ENCODE measurements at regions not wholly inside any gene's neighbourhood (a gene's known extent, or its start where the extent isn't known, plus 50 kb on each side); places are given as distances from the start of the nearest gene placed in this dataset.

DNA sequence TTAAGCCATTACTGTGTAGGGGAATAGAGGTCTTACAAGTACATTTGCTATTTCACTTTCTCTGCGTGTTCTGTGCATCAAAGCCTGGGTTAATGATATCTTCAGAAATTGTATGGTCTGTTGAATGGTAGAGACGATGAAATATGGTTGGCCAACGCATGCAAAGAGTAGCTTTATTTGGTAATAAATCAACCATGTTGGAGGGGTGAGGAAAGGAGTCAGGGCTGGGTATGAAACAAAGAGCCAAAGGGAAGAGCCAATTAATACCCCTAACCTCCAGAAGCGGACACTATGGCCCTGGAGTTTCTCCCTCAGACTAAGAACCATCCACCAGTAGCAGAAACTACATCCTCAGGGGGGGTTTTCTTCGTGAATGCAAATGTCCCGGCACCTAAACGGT lies 1974.0 kb upstream of the WWC1 start:
- no peak for DNase-seq

- DNase-seq: no peak
Measured at GRCh38 chr5:166320920-166321480, 1970.4 kb upstream of the WWC1 start.

GRCh38 chr5:166324372-166324771 lies 1967.1 kb upstream of the WWC1 start:
- no peak for DNase-seq

DNA sequence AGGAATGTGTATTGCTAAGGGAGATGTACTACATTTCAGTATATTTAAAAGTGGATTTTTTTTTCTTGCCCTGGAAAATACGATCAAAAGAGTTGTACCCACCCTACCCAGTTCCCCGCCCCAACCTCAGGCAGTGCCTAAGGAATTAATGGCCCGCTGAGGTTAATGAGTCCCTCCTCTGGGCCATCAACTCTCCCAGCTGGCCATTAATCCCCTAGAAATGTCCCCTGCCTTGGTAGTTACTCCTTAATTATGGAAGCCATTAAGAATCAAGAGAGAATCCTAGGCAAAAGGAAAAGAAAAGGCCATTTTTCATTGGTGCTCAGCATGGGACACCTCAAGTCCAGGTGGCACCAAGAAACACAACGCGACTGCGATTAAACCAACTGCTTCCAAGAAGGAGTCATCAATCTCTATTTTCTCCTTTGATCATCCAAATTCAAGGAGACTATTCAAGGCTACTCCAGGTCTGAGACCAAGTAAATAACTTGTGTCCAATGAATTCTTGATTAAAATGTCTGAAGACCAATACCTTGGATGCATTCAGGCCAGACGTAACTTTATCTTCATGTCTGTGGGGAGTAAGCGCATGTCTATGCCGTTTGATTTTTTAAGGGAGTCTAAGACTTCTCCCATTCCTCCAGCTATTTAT lies 1962.2 kb upstream of the WWC1 start:
- no peak for DNase-seq

DNA sequence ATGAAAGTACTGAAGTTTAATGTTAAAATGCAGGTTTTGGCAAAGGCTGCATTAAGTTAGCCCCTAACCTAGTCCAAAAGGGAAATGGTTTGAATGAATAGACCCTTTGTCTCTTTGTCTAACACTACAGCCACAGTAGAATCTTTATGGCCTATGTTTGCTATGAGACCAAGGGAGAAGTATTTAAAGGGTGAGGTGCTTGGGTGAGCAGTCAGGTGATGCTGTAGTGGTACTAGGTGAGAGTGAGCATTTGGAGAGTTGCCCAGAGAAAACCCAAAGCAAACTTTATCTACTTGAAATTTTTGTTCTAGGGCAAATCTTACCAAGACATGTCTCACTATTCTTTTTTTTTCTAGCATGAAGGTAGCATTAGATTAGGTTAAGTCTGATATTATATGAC lies 1961.4 kb upstream of the WWC1 start:
- no peak for DNase-seq

DNA sequence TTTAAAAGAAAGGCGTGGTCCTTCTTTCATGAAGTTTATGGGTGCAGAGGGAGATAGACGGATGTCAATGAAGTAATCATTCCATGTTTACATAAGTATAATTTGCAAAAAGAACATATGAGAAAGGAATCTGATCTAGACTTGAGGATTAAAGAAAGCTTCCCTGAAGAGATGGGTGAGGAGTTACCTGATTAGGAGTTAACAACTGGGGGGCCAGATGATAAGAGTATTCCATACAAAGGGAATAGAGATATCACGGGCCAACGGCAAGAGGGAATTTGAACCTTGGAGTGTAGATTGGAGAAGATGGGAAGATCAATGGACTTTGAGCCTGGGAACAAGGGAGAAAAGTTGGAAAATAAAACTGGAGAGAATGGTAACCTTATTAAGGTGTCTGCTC lies 1959.9 kb upstream of the WWC1 start:
- no peak for DNase-seq

- DNase-seq: no peak
Measured at GRCh38 chr5:166338801-166339200, 1952.6 kb upstream of the WWC1 start.

DNA sequence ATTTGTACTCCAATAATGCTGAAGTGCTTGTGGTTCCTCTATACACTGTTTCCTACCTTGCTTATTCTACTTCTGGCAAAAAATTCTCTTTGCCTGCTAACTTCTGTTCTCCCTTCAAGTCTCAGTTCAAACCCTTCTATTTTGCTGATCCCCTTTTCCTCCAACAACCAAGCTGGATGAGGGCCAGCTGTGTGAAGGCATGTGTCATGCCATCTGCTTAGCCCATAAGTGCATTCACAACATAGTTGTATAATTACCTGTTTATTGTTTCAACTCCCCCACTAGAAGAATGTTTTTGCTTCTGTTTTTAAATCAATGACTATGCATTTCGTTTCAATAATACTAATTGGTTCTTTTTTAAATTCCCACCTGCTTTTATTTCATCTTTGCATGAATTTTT lies 1951.4 kb upstream of the WWC1 start:
- DNase-seq: no peak

DNA sequence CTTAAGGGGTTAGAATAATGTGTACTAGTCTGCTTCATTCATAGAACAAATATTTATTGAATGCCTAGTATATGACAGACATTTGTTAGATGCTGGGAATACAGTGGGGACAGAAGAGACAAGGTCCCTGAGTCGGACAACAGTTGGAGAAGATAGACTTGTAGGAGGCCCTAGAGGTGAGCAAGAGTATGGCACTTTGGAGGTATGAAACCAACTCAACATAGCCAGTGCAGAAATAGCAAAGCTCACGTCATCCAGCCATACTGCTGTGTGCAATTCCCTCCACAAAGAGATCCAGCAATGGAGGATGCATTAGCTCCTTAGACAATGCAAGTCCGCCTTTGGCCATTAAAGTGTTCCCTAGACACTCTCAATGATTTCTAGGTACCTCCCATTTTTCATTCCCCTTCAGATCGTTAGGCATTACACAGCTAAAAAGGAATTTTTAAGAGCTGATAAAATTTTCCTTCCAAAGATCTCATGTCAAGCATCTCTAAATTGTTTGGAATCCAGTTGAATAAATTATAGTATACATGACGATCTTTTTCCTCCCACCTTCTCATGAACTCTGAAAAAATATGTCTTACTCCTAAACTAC lies 1949.6 kb upstream of the WWC1 start:
- no peak for DNase-seq

DNA sequence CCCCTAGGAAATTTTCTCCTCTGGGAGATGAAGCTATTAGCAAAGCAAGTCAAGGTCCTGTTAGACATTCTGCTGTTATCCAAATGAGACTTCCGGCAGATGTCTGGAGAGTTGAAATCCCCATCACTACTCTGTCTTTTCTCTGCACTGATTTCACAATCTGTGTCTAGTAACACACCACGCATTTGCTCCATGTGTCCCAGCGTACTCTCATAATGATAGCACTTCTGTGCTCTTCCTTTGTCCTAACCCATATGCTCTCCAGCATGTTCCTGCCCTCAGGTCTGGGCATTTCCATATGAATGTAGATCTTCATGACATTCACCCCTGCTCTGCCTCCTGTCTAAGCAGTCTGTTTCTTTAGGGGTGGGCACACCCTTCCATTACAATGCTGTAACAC lies 1949.0 kb upstream of the WWC1 start:
- no peak for DNase-seq

GRCh38 chr5:166346726-166347374 lies 1944.6 kb upstream of the WWC1 start:
- DNase-seq: no peak

- DNase-seq: no peak
Measured at GRCh38 chr5:166349046-166349445, 1942.4 kb upstream of the WWC1 start.

DNA sequence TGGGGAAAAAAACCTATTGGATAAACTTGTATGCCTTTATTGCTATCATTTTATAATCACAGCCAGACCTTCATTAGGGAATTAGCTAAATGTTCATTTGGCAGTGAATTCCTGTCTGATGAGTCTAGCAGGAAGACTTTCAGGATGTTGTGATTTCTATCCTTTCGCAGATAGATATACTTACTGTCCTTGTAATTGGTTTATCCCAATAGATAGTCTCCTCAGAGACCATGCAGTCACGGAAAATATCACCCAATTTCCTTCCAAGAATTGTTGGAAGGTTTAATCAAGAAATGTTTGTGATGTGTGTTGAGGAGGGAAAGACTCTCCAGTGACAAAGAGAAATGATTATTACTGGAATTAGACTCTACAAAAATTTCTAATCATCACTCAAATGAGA lies 1937.9 kb upstream of the WWC1 start:
- DNase-seq: no peak

DNA sequence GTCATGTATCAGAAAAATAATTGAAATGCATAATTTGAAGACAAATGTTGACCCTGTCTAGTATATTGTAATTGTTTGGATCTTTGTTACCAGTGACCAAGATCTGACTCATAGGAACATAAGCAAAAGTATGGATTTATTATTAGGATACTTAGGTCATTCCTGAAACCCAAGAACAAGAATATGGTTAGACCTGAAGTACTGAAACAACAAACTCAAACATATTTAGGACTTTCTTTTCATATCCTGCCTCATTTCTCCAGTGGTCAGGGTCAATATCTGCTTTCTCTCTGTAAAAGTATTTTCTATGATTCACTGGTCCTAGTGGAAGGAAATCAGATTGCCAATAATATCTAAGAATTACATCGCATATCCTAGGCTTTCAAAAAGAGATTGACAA lies 1937.1 kb upstream of the WWC1 start:
- no peak for DNase-seq

DNA sequence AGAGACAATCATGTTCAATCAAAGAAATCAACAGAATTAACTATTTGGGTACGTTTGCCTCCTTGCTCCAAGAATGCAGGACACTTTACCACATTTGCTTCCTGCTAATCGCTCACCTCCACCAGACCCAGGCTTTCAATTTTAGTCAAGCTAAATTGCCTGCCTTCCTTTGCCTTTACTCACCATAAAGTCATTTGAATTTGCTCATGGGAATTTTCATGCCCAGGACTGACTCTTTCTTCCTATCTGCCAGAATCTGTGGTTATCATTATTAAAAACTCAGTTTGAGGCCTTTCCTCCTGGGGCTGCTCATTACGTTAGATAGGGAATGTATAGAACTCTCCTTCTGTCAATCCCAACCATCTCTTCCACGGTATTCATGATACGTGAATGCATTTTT lies 1935.3 kb upstream of the WWC1 start:
- no peak for DNase-seq

GRCh38 chr5:166358127-166358830 lies 1933.2 kb upstream of the WWC1 start:
- DNase-seq: no peak

DNA sequence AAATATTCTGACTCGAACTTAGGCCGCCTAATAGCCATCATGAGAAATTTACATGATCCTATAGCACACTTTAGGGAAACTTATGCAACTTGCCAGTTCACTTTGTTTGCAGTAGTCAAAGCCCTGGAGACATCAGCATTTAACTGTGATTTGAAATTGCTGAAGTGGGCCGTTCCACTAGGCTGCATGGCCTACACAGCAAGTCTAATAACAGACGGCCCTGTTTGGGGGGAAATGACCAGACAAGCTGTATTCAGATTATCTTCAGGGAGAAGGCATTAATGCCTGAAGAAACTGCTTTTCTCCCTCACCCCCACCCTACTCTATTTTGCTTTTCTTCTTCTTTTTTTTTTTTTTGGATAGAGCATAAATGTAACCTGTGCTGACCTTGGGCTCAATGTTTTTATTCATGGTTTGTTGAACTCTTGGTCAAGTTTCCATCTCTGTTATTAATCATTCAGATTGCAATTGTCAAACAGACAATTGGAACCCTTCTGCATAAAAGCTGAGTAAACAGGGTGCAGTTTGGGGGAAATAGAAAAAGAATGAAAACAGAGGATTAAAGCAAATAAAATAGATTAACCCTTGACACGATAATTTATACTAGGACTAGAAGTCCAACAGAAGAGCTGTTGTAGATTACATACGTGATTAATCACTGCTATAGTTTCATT lies 1928.2 kb upstream of the WWC1 start:
- no peak for DNase-seq

DNA sequence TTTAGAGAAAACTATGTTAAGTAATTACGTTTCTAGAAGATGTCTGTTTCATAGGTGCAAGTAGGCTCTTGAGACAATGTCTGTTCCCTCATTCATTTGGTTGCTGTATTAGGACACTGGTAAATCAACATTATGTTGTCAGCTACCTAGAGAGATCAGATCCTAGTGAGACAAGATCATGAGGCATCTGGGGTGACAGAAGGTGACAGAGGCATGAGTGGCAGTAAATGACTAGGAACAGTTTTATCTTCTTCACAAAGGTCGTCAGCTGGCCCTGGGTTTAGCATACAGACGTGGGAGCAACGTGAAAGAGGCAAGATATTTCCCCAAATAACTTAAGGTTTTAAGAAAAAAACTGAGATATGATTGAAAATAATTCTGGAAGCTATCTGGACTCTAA lies 1926.3 kb upstream of the WWC1 start:
- DNase-seq: no peak

GRCh38 chr5:166367391-166367790 lies 1924.1 kb upstream of the WWC1 start:
- no peak for DNase-seq

GRCh38 chr5:166369346-166369745 lies 1922.1 kb upstream of the WWC1 start:
- DNase-seq: no peak

DNA sequence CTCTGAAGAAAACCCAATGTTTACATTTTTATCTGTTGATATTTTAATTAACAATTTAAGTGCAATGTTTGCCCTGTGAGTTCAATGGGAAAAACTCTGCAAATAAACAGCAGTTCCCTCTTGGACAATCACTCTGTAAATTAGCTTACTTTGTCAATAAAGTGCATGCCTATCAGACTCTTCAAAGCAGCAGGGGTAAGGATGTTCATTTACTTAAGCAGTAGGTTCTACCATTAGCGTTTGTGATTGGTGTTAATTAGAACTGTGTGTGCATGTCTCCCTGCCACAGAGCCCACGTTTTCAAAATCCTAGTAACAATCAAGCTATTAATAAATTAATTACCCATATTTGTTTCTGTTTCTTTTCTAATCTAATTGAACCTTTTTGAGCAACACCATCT lies 1921.6 kb upstream of the WWC1 start:
- no peak for DNase-seq

DNA sequence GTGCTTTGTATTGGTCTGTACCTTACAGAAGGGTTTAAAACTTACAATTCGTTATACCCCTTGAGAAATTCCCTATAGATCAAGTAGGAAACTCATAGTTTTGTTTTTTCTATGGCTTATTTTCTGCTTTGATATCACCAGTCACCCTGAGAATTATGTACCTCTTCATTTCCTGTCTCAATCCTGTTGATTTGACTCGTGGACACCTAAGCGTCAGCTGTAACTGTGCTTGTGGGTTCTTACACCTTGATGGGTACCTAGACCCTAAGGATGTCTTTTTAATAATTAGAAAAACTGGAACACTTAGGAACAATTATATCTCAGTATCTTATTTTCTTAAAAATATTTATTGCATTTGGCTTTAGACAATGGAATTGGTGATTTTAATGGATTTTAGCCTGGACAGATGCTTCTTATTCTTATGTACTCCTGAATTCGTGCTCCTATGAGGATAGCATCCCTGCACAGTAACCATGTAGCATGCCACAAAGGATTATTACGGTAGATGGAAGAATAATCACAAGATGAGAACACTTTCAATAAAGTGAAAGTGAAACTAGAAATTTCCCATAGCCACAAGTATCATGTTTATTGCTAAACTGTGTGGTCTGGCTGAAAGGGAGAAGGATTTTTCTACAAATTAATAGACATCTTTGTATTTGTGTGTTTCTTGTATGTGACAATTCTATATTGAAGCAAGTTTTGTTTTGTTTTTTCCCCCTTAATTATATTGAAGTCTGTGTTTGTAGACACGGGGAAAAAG lies 1920.3 kb upstream of the WWC1 start:
- DNase-seq: no peak

Data from stimulated activated CD4-positive, alpha-beta T cell treated with anti-CD3 and anti-CD28 coated beads, Interleukin-2, amount 100 ng/mL, for 48 hours (primary cell).